ENCODE measurements at regions not wholly inside any gene's neighbourhood (a gene's known extent, or its start where the extent isn't known, plus 50 kb on each side); places are given as distances from the start of the nearest gene placed in this dataset.

DNA sequence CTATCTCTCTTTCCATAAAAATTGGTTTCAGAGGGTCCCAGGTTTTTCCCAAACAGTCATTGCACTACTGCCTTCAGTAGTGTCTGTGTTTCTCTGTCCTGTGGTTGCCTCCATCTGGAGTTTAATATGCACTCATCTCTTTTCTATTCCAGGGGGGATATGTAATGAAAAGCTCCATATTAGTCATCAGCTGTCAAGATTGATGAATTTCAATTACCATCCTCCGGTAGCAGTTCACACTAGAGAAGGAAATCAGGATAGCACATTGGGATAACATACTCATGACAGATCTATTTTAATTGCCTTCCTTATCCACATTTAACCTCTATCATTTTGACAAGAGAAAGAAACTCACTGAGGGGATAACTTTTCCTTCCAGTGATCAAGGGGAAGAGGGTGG is 589.0 kb upstream of the SEL1L start:
- TF ChIP-seq, protein P1, sequence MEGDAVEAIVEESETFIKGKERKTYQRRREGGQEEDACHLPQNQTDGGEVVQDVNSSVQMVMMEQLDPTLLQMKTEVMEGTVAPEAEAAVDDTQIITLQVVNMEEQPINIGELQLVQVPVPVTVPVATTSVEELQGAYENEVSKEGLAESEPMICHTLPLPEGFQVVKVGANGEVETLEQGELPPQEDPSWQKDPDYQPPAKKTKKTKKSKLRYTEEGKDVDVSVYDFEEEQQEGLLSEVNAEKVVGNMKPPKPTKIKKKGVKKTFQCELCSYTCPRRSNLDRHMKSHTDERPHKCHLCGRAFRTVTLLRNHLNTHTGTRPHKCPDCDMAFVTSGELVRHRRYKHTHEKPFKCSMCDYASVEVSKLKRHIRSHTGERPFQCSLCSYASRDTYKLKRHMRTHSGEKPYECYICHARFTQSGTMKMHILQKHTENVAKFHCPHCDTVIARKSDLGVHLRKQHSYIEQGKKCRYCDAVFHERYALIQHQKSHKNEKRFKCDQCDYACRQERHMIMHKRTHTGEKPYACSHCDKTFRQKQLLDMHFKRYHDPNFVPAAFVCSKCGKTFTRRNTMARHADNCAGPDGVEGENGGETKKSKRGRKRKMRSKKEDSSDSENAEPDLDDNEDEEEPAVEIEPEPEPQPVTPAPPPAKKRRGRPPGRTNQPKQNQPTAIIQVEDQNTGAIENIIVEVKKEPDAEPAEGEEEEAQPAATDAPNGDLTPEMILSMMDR (IDR thresholded peaks at IDR 0.05) = no peak
- TF ChIP-seq POLR2A (IDR thresholded peaks at IDR 0.05) = no peak
- no peaks in the 10 kb centered on the region for H3K4me1 ChIP-seq
- H3K36me3 ChIP-seq = no peaks in the 10 kb centered on the region
- H3K4me3 ChIP-seq (replicated peaks in 1 of 3) = no peak overlapping the region
- H3K27ac ChIP-seq = no peak overlapping the region
- H3K27me3 ChIP-seq = no peaks in the 10 kb centered on the region
- WGBS, 2 donors = 78 to 90% methylated on average over 1 of the region's 1 CpG
- no peaks in the 10 kb centered on the region for H3K9me3 ChIP-seq
- DNase-seq = no peak
- intact Hi-C loops (cut with DNase I) = no loop called here

DNA sequence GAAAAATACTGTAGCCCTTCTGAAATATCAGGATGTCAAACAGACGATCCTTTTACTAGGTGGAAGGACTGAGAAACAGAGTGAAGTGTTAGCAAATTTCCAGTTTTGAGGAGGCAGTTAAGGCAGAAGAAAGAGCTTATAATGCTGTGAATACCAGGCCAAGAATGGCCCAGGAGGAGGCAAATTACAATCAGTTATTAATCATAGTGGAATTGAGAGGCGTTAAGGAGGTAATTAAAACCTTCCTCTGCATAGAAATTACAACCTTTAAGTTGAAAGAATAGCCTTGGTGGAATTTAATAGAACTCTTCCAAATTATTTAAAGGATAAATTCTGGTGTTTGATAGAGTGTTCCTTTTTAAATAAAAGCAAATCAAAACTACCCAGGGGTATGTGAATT is 590.9 kb upstream of the SEL1L start:
- Histone ChIP-seq H3K27me3 (no peaks in the 10 kb centered on the region), H3K27ac (no peak overlapping the region), H3K9me3 (no peaks in the 10 kb centered on the region), H3K4me3 (replicated peaks in 1 of 3) (no peak overlapping the region), H3K36me3 (no peaks in the 10 kb centered on the region), H3K4me1 (no peaks in the 10 kb centered on the region)
- TF ChIP-seq, protein P1 (IDR thresholded peaks at IDR 0.05) = no peak
- no peak for TF ChIP-seq POLR2A (IDR thresholded peaks at IDR 0.05)
- no peak for DNase-seq
- 66 to 83% methylated on average over 2 of the region's 2 CpGs for WGBS, 2 donors
- intact Hi-C loops (cut with DNase I) = no loop called here

DNA sequence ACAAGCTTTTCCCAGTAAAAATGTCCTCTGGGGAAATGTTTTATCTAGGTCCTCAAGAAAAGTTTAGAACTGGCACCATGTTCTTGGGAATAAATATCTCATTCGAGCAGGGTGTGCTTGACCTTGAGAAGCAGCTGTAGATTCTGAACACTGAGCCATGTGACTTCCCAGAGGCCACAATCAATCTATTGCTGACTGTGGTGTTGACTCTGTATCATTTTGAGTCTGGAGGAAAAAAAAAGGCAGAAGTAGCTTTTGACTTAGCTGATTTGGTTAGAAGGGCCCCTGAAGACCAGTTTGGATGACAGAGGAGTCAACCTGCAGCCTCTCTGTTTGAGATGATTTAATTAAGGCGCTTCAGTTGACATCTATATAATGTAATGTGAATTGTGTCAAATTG is 592.4 kb upstream of the SEL1L start:
- Histone ChIP-seq H3K36me3 (no peaks in the 10 kb centered on the region), H3K27me3 (no peaks in the 10 kb centered on the region), H3K27ac (no peak overlapping the region), H3K4me3 (replicated peaks in 1 of 3) (no peak overlapping the region), H3K9me3 (no peaks in the 10 kb centered on the region), H3K4me1 (no peaks in the 10 kb centered on the region)
- no peak for DNase-seq
- intact Hi-C loops (cut with DNase I) = no loop called here
- no peak for TF ChIP-seq POLR2A (IDR thresholded peaks at IDR 0.05)
- TF ChIP-seq, protein P1 (IDR thresholded peaks at IDR 0.05) = no peak
- 72 to 74% methylated on average over 2 of the region's 2 CpGs for WGBS, 2 donors

DNA sequence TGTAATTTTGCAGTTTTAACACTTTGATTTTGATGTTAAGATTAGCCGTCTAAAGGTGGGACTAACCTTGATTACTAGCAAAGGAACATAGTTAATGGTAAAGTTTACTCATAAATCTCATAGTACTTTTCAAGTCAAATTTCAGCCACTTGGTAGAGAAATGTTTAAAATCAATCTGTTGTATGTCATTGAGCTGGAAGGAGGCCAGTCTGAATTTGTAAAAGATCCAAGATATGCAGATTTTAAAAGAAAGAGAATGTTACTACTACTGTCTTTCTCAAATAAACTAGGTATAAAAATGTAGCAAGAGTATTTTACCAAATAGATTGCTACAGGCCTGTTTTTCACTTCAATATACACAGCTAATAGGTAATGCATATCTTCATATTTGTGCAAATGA is 600.8 kb upstream of the SEL1L start:
- no peaks in the 10 kb centered on the region for H3K4me1 ChIP-seq
- no peaks in the 10 kb centered on the region for H3K27me3 ChIP-seq
- 0% methylated on average over 1 of the region's 1 CpG for WGBS, 2 donors
- no peaks in the 10 kb centered on the region for H3K36me3 ChIP-seq
- no peak for DNase-seq
- intact Hi-C loops (cut with DNase I) = no loop called here
- H3K4me3 ChIP-seq (replicated peaks in 1 of 3) = no peak overlapping the region
- H3K9me3 ChIP-seq = no peaks in the 10 kb centered on the region
- no peak overlapping the region for H3K27ac ChIP-seq
- TF ChIP-seq, protein P1 (IDR thresholded peaks at IDR 0.05) = no peak

DNA sequence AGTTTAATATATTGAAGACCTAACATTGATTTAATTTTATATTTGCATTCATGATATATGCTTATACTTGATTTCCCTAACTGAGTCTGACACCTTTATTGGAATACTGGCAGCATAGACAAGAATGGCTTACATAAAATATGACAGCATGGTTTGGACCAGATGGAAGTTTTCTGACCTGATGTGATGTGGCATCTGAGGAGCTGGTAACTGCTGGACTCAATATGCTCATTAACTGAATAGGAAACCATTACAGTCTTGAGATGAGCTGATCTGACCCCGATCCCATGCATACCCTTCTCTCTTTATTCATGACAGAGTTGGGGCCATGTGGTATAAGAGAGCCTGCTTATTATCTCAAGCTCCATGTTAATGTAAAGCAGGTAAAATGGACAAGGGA is 604.8 kb upstream of the SEL1L start:
- no peak overlapping the region for H3K4me3 ChIP-seq (replicated peaks in 1 of 3)
- H3K9me3 ChIP-seq = no peaks in the 10 kb centered on the region
- TF ChIP-seq POLR2A (IDR thresholded peaks at IDR 0.05) = no peak
- TF ChIP-seq, protein P1 (IDR thresholded peaks at IDR 0.05) = no peak
- WGBS, 2 donors = 90 to 100% methylated on average over 1 of the region's 1 CpG
- H3K27ac ChIP-seq = no peak overlapping the region
- no peak for DNase-seq
- H3K27me3 ChIP-seq = no peaks in the 10 kb centered on the region
- H3K36me3 ChIP-seq = no peaks in the 10 kb centered on the region
- no peaks in the 10 kb centered on the region for H3K4me1 ChIP-seq
- intact Hi-C loops (cut with DNase I) = no loop called here
